GM19372 (cell line): ENCODE measurements at regions not wholly inside any gene's neighbourhood (a gene's known extent, or its start where the extent isn't known, plus 50 kb on each side); places are given as distances from the start of the nearest gene placed in this dataset.
"Not testable (repeated sequence)": the region's sequence is repeated elsewhere in the genome, so short reads cannot be mapped to it uniquely, and the experiment has no call there.

Experiments
- ATAC-seq: cut with Tn5 transposase; IDR thresholded peaks from one replicate; pipeline ENCODE4 v1.9.1; 2021; ENCODE audit warnings: mild to moderate bottlenecking, low read depth, moderate library complexity; ENCODE audit not compliant: unreplicated experiment

DNA sequence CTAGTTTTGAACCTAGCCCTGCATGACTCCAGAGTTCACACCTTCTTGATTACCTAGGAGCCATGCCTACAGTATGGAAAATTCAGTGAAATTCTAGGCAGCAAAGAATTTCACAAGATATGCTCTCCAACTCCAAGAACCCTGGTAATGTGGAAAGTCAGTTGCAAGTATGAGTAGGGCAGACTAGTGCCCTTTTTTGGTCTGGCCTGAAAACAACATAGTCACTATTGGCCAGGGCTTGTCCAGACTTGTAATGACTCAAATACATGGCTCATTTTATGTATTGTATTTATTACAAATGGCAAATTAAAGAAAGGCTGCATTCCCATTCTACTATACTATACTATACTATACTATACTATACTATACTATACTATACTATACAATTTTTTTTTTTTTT is 160.4 kb downstream of the ESM1 start:
- ATAC-seq: no peak

DNA sequence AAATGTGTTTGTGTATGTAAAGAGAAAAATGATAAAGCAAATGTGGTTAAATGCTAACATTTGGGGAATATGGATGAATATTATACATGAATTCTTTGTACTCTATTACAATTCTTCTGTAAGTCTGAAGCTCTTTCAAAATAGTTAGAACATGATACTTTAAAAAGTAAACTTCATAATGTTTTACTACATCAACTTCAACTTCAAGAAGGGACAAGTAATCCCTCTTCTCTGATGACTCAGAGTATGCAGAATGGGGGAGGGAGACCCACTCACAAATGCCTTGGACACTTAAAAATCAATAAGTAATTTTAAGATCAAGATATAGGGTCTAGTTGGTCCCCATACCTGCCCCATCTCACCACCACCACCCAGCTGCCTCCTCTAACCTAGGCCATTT is 162.4 kb downstream of the ESM1 start:
- ATAC-seq: no peak

DNA sequence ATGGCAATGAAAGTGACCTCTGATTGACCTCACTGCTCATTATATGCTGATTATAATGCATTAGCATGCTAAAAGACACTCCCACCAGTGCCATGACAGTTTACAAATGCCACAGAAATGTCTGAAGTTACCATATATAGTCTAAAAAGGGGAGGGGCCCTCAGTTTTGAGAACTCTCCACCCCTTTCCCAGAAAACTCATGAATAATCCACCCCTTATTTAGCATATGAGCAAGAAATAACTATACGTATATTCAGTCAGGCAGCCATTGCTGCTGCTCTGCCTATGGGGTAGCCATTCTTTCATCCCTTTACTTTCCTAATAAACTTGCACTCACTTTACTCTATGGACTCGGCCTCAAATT is 163.1 kb downstream of the ESM1 start:
- no peak for ATAC-seq

DNA sequence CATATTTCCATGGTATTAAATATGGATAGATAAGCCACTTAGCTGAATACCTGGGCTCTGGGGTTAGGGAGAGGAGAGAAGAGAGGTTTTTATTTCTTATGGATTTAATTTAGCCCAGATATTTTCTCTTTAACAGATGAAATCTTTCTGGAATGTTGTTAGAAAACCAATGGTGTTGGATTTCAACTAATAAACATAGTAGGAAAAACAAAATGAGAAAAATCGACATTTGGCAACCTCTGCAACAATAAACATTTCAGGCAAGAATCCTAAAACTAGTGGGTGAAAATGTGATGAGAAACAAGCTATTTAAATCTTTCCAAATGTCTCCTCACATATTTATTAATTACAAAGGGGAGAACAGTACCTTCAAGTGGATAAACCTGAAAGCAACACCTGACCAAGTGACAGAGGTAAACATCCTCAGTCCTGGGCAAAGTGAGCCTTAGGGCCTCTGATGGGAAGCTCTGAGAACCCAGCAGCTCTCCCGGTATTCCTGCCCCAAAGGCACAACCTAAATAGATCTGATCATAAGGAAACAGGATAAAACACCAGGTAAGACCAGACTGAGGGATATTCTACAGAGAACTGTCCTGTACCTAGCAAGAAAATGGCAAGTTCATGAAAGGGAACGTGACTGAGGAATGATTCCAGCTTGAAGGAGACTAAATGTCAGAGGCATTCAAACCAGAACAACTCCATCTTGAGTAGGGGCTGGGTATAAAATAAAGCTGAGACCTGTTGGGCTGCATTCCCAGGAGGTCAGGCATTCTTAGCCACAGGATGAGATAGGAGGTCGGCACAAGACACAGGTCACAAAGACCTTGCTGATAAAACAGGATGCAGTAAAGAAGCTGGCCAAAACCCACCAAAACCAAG is 163.7 kb downstream of the ESM1 start:
- ATAC-seq: no peak

DNA sequence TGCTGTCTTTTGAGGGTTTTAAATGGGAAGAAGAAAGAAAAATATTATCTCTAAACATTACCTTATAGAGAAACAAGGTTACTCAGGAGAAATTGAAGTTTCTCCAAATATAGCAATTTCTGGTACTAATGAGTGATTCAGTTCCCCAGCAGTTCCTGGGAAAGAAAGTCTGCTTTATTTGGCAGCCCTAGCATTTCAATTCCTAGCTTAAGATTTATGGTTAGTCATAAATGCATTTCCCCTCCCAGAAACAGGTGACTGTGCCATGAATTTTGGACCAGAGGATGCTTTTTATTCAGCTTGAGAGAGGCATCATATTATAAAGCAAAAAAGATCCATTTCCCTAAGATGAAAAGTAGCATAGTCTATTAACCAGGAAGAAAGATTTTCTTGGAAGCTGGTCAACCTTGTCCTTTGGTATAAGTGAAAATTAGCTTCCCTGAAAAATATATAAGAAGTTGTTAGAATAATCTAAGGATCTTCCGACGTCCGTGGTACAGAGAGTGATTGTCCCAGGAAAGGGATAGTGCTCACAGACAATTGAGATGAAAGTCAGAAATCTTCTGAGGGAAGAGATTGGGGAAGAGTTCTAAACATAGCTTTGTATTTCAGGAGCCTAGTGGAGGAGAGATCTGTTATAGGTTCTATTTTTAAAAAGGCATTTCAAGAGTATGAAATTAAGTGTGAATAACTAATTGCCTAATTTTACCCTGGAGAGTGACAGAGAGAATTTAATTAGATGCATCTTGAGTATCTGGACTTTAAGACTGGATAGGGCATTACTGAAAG is 164.9 kb downstream of the ESM1 start:
- no peak for ATAC-seq

DNA sequence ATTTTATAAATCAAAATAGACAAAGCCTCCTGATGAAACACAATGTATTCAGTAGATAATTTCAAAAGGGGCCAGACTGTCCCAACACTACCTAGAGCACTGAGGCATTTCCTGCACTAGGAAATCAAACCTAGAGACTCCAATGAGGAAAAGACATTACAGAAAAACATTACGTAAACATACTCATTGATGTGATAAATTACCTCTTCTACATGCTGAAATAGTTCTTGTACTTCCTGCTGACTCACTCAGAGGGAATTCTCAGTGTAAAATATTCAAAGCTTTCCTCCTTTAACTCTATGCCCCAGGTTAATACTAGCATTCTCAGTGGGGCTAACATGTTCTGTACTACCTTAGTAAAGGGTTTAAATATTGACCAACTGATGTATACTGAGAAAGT is 178.0 kb downstream of the ESM1 start:
- no peak for ATAC-seq

DNA sequence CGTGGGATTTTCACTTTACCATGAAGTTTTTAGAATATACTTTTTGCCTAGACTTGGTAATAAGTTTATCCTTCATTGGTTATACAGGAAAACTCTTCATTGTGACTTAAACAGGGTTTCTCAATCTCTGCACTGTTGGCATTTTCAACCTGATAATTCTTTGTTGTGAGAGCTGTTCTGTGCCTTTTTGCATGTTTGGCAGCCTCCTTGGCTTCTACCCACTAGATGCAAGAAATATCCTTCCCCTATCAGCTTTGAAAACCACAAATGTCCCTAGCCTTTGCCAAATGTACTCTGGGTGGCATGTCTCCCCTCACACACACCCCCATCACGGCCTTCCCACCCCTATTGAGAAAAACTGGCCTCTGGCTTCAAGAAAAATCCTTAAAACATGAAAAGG is 180.9 kb downstream of the ESM1 start:
- ATAC-seq: no peak

DNA sequence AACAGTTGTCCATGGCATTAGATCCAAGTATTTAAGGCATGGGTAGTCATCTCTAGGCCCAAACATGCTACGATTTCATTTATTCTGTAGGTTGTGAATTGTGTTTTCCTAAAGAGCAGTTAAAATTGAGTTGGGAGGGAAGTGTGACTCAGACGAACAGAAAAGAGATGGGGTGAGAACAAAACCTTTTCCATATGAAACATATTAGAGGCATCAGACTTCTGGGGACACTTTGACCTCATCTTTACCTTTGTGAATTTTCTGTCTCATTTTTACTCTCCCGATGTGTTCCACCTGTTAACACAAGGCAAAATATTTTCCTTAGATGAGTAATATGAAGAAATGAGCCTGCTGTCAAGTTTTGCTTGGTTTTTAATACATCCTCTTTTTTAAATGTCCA is 181.3 kb downstream of the ESM1 start:
- ATAC-seq: no peak

DNA sequence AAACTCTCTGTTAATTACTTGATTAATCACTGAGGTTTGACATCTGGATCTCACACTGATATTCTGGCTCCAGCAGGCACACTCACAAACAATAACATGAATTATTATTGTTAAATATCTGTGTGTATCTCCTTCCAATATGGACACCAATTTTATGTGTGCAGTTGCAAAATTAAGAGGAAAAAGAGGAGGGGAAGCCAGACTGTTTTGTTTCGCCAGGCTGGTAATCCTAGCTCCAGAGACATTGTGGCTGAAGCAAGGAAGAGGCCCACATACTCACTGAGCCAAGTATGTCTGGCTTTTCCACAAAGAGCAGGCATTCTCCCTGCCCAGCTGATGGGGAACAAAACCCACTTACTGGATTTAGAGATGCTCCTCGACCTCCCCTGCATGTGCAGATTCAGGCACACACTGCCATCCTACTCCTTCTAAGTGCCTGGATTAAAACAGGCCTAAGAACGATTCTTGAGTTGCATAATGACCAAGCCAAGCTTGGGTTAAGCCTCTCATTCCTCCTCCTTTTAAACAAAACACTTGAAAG is 181.9 kb downstream of the ESM1 start:
- ATAC-seq: no peak

DNA sequence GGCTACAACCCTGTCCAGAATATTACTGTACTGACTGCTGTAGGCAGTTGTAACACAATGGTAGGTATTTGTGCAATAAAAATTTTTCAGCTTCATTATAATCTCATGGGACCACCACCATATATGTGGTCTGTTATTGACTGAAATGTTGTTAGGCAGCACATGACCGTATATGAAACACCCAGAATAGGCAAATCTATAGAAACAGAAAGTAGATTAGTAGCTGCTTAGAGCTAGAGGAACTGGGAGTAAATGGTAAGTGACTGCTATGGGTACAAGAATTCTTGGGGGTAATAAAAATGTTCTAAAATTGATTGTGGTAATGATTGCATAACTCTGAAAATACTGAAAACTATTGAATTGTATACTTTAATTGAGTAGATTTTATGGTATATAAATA is 185.7 kb downstream of the ESM1 start:
- ATAC-seq: peak; percentile 64

DNA sequence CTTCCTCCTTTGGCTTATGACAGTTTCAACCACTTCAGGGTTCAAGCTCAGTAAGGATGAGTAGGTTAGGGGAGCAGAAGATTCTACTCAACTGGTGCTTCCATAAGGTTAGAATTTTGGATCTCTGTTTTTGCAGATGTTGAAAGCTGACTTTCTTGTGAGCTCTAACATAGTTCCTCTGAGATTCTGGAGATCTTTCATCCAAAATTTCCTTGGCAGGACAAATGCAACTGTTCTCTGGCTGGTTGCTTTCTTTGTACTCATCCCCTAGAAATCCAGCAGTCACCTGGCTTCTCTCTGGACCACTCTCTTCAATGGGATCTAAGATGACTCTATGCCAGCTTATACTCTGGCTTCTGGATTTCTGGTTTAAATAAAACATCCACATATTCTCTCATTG is 189.6 kb downstream of the ESM1 start:
- ATAC-seq: no peak

DNA sequence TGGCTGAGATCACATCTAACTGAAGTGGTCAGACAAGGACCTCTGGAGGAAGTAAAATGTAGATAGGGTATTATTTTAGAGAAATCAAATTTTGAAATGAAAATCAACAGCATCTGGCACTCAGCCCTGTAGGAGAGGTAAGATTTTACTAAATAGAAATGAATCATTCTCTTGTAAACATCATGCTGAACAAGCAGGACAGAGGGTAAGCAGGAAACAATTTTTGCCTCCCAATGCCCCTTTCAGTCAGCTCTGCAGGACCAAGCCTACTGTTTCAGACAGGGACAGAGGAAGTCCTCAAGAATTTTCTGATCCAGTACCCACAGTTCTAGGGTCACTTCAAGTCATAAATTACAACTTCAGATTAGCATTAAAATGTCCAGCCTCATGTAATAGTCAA is 190.1 kb downstream of the ESM1 start:
- ATAC-seq: no peak

DNA sequence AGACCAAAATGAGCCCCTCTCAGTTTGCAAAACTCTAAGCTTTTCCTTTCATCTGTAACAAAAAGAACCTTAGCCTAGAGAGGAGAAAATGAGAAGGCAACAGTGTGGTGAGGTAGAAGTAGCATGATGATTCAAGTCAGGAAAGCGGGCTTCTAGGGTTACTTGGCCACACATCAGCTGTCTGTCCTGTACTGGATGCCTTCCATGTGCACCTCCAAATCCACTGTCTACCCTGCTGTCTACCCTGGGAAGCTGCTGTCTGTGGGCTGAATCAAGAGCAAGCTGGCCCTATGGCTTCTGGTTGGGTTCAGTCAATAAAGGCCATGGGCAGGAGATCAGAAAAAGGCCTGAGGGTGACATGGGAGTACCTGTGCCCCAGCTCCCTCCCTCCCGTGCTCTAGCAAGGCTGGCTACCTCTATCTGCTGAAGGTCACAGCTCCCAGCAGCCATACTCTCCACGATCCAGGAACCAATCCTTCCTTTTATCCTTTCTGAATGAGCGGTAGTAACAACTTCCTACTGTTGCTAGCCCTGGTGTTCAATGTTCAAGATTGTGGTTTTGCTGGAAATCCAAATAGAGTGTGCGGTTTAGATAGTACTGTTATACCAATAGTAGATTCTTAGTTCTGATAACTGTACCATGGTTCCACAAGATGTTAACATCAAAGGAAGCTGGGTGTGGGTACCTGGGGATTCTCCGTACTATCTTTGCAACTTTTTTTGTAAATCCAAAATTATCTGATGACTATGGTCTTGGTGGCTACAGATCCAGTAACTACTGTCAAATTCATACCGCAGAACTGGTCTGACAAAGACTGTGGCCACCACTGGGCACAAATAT is 191.0 kb downstream of the ESM1 start:
- no peak for ATAC-seq

DNA sequence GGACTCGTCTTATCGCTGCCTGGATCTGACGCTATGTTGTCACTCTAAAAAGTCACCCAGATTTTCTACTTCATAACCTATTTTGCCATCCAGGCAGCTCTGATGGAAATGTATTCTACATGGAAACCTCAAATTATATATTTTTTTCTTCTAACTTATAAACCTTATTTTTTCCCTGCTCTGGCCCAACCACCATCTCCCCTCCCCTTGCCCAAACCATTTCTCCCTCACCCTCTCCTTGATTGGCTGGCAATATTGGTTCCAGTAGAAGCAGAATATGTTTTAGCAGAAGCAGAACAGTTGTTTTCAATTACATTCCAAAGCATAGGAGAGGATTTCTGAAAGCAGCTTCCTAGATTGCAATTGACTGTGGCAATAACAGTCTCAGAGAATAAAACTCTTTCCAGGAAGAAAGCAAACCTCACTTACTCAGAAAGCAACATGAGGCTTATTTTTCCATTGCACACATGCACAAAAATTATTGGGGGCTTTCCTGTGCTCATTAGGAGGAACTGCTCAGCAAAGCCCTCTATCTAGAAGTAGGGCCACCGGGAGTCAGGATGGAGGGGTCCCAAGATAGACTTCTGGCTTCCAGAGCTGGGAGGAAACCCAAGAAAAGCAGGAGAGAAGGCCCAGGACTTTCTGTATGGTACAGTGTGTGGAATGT is 191.8 kb downstream of the ESM1 start:
- ATAC-seq: no peak

DNA sequence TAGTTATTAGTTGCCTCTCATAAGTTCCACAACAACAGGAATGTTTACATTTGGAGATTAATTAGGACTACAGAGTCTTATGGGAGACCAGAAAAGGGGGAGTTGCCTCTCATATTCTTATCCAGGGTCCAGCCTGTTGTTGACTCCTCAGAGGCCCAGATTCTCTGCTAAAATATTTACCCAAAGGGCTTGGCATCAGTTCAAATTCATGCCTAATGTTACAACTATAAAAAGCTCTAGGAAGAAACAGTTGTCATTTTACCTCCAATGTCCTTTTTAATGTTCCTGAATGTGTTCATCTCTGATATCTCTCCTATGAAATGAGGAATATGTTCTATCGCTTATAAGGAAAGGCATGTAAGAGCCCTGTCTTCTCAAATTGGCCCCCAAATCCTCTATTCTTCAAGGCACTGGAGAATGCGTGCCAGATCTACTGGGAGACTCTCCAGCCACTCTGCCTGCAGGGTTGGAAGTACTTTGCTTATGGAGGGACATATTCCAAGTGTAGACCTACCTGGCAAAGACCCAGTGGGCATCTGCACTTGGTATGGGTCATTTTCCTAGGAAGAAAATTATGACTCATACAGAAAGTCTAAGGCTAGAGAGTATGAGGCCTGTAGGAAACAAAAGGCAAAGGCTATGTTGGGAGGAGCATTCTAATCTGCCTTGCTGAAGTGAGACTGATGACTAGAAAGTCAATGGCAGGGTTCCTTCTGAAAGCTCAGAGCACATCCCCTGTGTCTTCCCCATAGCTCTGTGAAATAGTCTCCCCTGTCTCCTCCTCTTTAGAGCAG is 192.6 kb downstream of the ESM1 start:
- ATAC-seq: no peak

DNA sequence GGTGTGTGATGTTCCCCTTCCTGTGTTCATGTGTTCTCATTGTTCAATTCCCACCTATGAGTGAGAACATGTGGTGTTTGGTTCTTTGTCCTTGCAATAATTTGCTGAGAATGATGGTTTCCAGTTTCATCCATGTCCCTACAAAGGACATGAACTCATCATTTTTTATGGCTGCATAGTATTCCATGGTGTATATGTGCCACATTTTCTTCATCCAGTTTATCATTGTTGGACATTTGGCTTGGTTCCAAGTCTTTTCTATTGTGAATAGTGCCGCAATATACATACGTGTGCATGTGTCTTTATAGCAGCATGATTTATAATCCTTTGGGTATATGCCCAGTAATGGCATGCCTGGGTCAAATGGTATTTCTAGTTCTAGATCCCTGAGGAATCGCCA is 197.5 kb downstream of the ESM1 start:
- ATAC-seq: not testable (repeated sequence)

DNA sequence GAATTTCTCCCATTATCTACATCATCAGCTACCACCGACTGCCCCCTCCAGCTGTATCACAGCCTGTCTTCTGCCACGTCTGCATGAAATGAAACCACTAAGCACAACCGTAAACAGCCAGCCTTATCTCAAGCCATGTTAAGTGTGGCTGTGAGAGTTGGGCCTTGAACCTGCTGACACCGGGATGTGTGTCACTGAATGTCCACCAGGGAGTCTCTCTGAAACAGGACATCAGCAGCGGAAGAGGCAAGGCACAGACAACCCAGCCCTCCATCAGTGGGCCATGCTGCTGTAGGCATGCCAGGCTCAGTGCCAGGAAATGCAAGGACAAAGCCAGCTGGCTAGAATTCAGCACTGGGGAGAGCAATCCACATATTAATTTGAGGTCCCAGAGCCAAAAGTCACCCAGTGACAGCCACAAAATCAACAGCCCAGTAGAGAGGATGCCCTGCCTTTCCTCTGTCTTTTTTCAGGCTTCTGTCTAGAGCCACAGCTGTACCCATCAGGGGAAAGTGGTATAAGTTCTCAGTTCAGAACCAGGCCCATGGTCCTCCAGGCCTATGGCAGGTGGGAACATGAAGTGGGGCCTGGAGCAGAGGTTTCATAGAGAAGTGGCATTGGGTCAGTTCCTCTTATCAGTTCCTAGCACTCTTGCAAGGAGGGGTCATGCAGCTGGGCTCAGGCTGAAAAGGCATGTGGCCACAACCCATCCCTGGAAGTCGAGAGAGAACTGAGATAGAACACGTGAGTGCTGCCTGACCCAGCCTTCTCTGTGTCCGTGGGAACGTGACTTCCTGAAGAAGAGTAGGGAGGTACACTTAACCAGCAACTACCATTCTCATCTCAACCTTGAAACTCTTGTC is 199.4 kb downstream of the ESM1 start:
- ATAC-seq: peak; percentile 88

DNA sequence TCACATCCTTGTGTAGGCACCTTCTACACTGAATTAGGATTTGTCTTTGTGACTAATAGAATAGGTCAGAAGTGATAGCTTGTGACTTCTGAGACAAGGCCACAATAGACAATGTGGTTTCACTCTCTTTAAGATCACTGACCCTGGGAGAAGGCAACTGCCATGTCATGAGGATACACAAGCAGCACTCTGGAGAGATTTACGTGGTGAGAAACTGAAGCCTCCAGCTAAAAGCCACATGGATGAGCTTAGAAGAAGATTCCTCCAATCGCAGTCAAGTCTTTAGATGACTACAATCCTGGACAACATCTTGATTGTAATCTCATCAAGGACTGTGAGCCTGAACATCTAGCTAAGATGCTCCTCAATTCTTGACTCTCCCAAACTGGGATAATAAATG is 206.6 kb downstream of the ESM1 start:
- ATAC-seq: no peak

DNA sequence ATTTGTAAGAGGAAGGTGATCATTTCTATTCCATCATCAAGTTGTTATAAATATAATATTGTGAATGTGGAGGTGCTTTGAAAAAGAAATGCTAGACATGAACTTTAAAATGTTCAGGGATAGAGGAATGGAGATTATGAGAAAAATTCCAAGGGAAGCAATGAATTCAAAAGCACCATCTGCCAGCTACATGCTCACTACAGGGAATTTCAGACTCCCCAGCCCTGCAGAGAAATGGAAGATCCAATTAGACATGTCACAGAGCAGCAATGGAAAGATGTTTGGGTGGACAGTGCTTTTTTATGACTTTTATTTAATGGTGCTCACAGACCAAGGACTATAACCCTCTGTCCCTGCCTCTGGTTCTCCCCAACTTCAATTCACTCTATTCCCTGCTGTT is 209.7 kb downstream of the ESM1 start:
- ATAC-seq: no peak
